Heart right ventricle (tissue), 16 donors: ENCODE measurements at regions not wholly inside any gene's neighbourhood (a gene's known extent, or its start where the extent isn't known, plus 50 kb on each side); places are given as distances from the start of the nearest gene placed in this dataset.

Experiments used
- ATAC-seq, 8 donors: fragments of 200-7000 bp; cut with Tn5 transposase; one replicate each; pipeline ENCODE4 v1.9.1; 2020; ENCODE audit warnings: mild to moderate bottlenecking in 8 of 8, moderate library complexity in 8 of 8, moderate number of reproducible peaks in 1 of 8
- DNase-seq, 2 donors: peaks; one replicate each; pipeline ENCODE4 v3.0.0-alpha.2; 2020
- H3K27ac ChIP-seq, 10 donors: fragments of 200-600 bp; sonication (generic) in 2 of 10; one replicate each; pipeline versions ENCODE4 v1.5.0 to v1.8.0; 2020 to 2022; ENCODE audit warnings: mild to moderate bottlenecking in 3 of 10
- H3K27me3 ChIP-seq, 7 donors: fragments of 200-600 bp; one replicate each; pipeline ENCODE4 v1.8.0; 2021 to 2022; ENCODE audit warnings: mild to moderate bottlenecking in 2 of 7
- H3K36me3 ChIP-seq, 9 donors: fragments of 200-600 bp; sonication (generic) in 1 of 9; one replicate each; pipeline versions ENCODE4 v1.5.0 to v1.8.0; 2020 to 2022; ENCODE audit warnings: mild to moderate bottlenecking in 2 of 9
- H3K4me1 ChIP-seq, 9 donors: fragments of 200-600 bp; sonication (generic) in 1 of 9; one replicate each; pipeline versions ENCODE4 v1.5.0 to v1.8.0; 2020 to 2022; ENCODE audit warnings: mild to moderate bottlenecking in 4 of 9
- H3K4me3 ChIP-seq, 10 donors: fragments of 200-600 bp; sonication (generic) in 2 of 10; one replicate each; pipeline versions ENCODE4 v1.5.0 to v1.8.0; 2020 to 2022; ENCODE audit warnings: mild to moderate bottlenecking in 7 of 10, moderate library complexity in 2 of 10
- H3K9me3 ChIP-seq, 11 donors: fragments of 200-600 bp in 10 of 11; sonication (generic) in 2 of 11; one replicate each; pipeline versions ENCODE4 v1.5.0 to v1.8.0; 2013 to 2022; ENCODE audit warnings: mild to moderate bottlenecking in 2 of 11, control low read depth in 1 of 11, moderate library complexity in 1 of 11
- WGBS, 2 donors: extraction: QIAGEN DNeasy Blood & Tissue Kit; methylation state at CpG; one replicate each; pipeline ENCODE4 v1.1.7; 2013; ENCODE audit warnings: inconsistent platforms in 1 of 2; 5-methylcytosine and 5-hydroxymethylcytosine counted together
- intact Hi-C, 10 donors: fragments of 100-400 bp; cut with DNase I; formaldehyde crosslinking; loops; one replicate each; pipeline versions ENCODE4 v1.11.1 to v1.14.2; 2022
- TF ChIP-seq, protein P1 (sequence below), 9 donors: fragments of 200-600 bp; sonication (generic) in 2 of 9; IDR thresholded peaks; one replicate each; pipeline versions ENCODE4 v1.5.0 to v1.8.0; 2021 to 2022; ENCODE audit warnings: antibody characterized with exemption in 9 of 9, mild to moderate bottlenecking in 5 of 9, moderate library complexity in 1 of 9
- donor health status: Arrhythmogenic right ventricular cardiomyopathy.
- donor health status: ischemic (EF 13 %, LVEDD 7.1; RV severe dilation, severe dysfunction).
- donor health status: healthy with polysubstance abuse.
- donor health status: DM: no; HTN: yes; CAD: no.
- donor health status: DM: no; HTN: no; CAD: no.
- donor health status: ischemic (EF 25% LVEDD 6.9; RV normal size, moderate dysfunction).
- donor health status: ischemic (EF 25% LVEDD 5.7; RV mildly dilated, moderate dysfunction).
- donor health status: healthy.
- donor health status: DM: yes; HTN: yes; CAD: no.
- donor health status: Ischemic cardiomyopathy.
- donor health status: ischemic (EF 35%, LVEDD 5.7; RV mildly dilated, moderate dysfunction).
- donor health status: nonischemic (EF 11% LVEDD 7.7; RV severe dilation, severe dysfunction).
- donor health status: DM: yes; HTN: yes; CAD: no.
- donor health status: PGD.
- donor health status: ischemic (EF 29% LVEDD 5.4; RV normal size, mild dysfunction).
- donor health status: nonischemic (EF 23%, LVEDD 6.1; RV moderate dilation, normal function).

DNA sequence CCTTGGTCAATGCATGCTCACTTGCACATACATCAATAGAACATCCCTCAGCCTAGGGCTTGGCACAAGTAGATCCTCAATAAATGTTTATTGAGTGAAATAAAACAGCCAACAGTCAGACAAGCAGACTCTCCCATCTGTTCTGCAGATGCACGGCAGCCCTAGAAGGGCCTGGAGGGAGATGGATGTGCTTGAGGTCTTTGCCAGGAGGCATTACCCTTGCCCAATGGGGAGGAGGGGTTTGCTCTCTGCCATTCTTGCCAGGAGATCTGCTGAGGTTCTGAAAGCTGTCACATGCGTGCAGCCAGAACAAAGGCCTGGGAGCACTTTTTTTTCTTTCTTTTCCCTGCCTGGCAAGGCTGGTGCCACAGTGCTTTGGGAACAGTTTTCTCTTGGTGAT lies 349.3 kb upstream of the THRB start:
- intact Hi-C loops: no loop called here
- TF ChIP-seq, protein P1, sequence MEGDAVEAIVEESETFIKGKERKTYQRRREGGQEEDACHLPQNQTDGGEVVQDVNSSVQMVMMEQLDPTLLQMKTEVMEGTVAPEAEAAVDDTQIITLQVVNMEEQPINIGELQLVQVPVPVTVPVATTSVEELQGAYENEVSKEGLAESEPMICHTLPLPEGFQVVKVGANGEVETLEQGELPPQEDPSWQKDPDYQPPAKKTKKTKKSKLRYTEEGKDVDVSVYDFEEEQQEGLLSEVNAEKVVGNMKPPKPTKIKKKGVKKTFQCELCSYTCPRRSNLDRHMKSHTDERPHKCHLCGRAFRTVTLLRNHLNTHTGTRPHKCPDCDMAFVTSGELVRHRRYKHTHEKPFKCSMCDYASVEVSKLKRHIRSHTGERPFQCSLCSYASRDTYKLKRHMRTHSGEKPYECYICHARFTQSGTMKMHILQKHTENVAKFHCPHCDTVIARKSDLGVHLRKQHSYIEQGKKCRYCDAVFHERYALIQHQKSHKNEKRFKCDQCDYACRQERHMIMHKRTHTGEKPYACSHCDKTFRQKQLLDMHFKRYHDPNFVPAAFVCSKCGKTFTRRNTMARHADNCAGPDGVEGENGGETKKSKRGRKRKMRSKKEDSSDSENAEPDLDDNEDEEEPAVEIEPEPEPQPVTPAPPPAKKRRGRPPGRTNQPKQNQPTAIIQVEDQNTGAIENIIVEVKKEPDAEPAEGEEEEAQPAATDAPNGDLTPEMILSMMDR (IDR thresholded peaks at IDR 0.05): no peak
- DNase-seq (no peak), ATAC-seq (no peak)
- Histone ChIP-seq H3K27me3 (peaks cover 0 to 5% (median 0%) of the 10 kb centered on the region in 7 donors), H3K27ac (no peak overlapping the region), H3K4me3 (no peak overlapping the region), H3K4me1 (no peaks in the 10 kb centered on the region), H3K36me3 (no peaks in the 10 kb centered on the region), H3K9me3 (no peaks in the 10 kb centered on the region)
- 70 to 80% methylated on average over 2 of the region's 2 CpGs for WGBS, 2 donors

GRCh38 chr3:24845524-24846155 lies 351.0 kb upstream of the THRB start:
- WGBS, 2 donors: 61 to 68% methylated on average over 3 of the region's 3 CpGs
- Histone ChIP-seq H3K4me3 (no peak overlapping the region), H3K27ac (no peak overlapping the region), H3K36me3 (no peaks in the 10 kb centered on the region), H3K4me1 (no peaks in the 10 kb centered on the region), H3K9me3 (no peaks in the 10 kb centered on the region), H3K27me3 (peaks cover 0 to 5% (median 0%) of the 10 kb centered on the region in 7 donors)
- TF ChIP-seq, protein P1 (IDR thresholded peaks at IDR 0.05): no peak
- ATAC-seq (no peak), DNase-seq (no peak)
- intact Hi-C loops: no loop called here

DNA sequence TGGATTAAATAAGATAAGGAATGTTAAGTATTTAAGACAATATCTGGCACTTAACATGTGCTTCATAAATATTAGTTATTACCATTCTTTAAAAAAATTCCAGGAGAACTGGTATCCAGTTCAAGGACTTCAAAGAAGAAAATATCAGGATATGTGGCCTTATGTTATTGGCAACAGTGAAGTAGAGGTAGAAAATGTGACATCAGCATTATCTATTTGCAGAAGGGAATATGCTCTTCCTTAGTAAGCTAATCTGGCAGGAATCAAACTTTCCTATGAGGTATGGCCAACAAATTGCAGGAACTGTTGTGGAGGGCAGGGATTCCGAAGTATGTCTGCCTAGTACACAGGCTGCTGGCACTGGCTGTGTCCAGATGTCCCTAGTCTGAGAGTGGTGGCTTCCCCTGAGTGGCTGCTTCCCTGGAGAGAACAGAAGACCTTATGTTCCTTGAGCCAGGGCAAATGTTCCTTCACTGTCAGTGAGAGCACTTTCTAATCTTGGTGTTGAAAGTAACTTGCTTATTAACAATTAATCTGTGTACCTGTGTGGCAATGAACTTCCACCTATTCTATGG lies 351.7 kb upstream of the THRB start:
- WGBS, 2 donors: 49 to 74% methylated on average over 1 of the region's 1 CpG
- no peak overlapping the region for H3K27ac ChIP-seq
- no peaks in the 10 kb centered on the region for H3K27me3 ChIP-seq
- H3K36me3 ChIP-seq: no peaks in the 10 kb centered on the region
- no peak overlapping the region for H3K4me3 ChIP-seq
- no peaks in the 10 kb centered on the region for H3K4me1 ChIP-seq
- no peak for ATAC-seq
- no peaks in the 10 kb centered on the region for H3K9me3 ChIP-seq
- DNase-seq: no peak
- TF ChIP-seq, protein P1 (IDR thresholded peaks at IDR 0.05): no peak
- intact Hi-C loops: no loop called here

GRCh38 chr3:24850245-24850644 lies 355.6 kb upstream of the THRB start:
- H3K4me3 ChIP-seq: no peak overlapping the region
- intact Hi-C loops: no loop called here
- no peak for DNase-seq
- no peaks in the 10 kb centered on the region for H3K4me1 ChIP-seq
- ATAC-seq: no peak
- no peak overlapping the region for H3K27ac ChIP-seq
- no peaks in the 10 kb centered on the region for H3K9me3 ChIP-seq
- TF ChIP-seq, protein P1 (IDR thresholded peaks at IDR 0.05): no peak
- H3K36me3 ChIP-seq: no peaks in the 10 kb centered on the region
- no peaks in the 10 kb centered on the region for H3K27me3 ChIP-seq
- 29 to 30% methylated on average over 2 of the region's 2 CpGs for WGBS, 2 donors
